OCI-LY7 (cell line): ENCODE measurements at regions not wholly inside any gene's neighbourhood (a gene's known extent, or its start where the extent isn't known, plus 50 kb on each side); places are given as distances from the start of the nearest gene placed in this dataset.

Source experiments
- BruUV-seq: library from RNA; stranded (reverse); fragments of 400-500 nt; replicated peaks from 2 replicates; lab custom pipeline; 2021; lab: Mats Ljungman, UMichigan
- CTCF ChIA-PET: fragments of 300-600 bp; sonication (Branson Sonifier 250); formaldehyde crosslinking; loops from one replicate; lab custom pipeline; 2022; ENCODE audit warnings: antibody characterized with exemption; ENCODE audit not compliant: unreplicated experiment; lab: Charles Lee
- POLR2A ChIA-PET: fragments of 300-600 bp; sonication (Branson Sonifier 250); formaldehyde crosslinking; loops from one replicate; lab custom pipeline; 2022; ENCODE audit warnings: antibody characterized with exemption; lab: Charles Lee
- DNase-seq: peaks from one replicate; pipeline ENCODE4 v3.0.0-alpha.2; 2015; ENCODE audit warnings: low spot score
- H2AFZ ChIP-seq: fragments of 200-600 bp; sonication (generic), shearing (Covaris generic); 2 replicates; pipeline ENCODE4 v1.6.1; 2014; ENCODE audit warnings: mild to moderate bottlenecking, antibody characterized with exemption, low read length, moderate library complexity
- H3K27ac ChIP-seq: fragments of 200-600 bp; sonication (generic); 2 replicates; pipeline ENCODE4 v1.5.1; 2014; ENCODE audit warnings: mixed run types, low read depth, mild to moderate bottlenecking, moderate library complexity, low read length, inconsistent platforms; ENCODE audit not compliant: poor library complexity, severe bottlenecking
- H3K36me3 ChIP-seq: fragments of 200-600 bp; sonication (generic); 2 replicates; pipeline ENCODE4 v1.6.1; 2014; ENCODE audit warnings: mild to moderate bottlenecking, antibody characterized with exemption, low read length, moderate library complexity, mixed read lengths; ENCODE audit not compliant: insufficient read depth
- H3K4me1 ChIP-seq: fragments of 200-600 bp; sonication (generic); 2 replicates; pipeline ENCODE4 v1.5.1; 2014; ENCODE audit warnings: mild to moderate bottlenecking, low read length; ENCODE audit not compliant: insufficient read depth, poor library complexity, severe bottlenecking
- H3K4me2 ChIP-seq: fragments of 200-600 bp; sonication (generic); 2 replicates; pipeline ENCODE4 v1.6.1; 2014; ENCODE audit warnings: mild to moderate bottlenecking, low read length
- H3K4me3 ChIP-seq: fragments of 200-600 bp; sonication (generic); 2 replicates; pipeline ENCODE4 v1.5.1; 2014; ENCODE audit warnings: mild to moderate bottlenecking, low read depth, low read length; ENCODE audit not compliant: poor library complexity, severe bottlenecking
- H3K79me2 ChIP-seq: fragments of 200-600 bp; sonication (generic); 2 replicates; pipeline ENCODE4 v1.6.1; 2016; ENCODE audit warnings: low read depth, mild to moderate bottlenecking, low read length, moderate library complexity, mixed read lengths; ENCODE audit not compliant: insufficient read depth
- H3K9me2 ChIP-seq: fragments of 200-600 bp; sonication (generic); 2 replicates; pipeline ENCODE4 v1.6.1; 2016; ENCODE audit warnings: mild to moderate bottlenecking, low read length, mixed read lengths; ENCODE audit not compliant: insufficient read depth
- H3K9me3 ChIP-seq: fragments of 200-600 bp; sonication (generic); 2 replicates; pipeline ENCODE4 v1.6.1; 2014; ENCODE audit warnings: mild to moderate bottlenecking, mixed run types, low read length, mixed read lengths
- H4K20me1 ChIP-seq: fragments of 200-600 bp; sonication (generic); 2 replicates; pipeline ENCODE4 v1.6.1; 2014; ENCODE audit warnings: mild to moderate bottlenecking, antibody characterized with exemption, low read length, moderate library complexity, mixed read lengths; ENCODE audit not compliant: insufficient read depth
- CTCF ChIP-seq: fragments of 200-600 bp; sonication (generic); conservative IDR thresholded peaks from 2 replicates; pipeline ENCODE4 v1.5.1; 2014; ENCODE audit warnings: mild to moderate bottlenecking, antibody characterized with exemption, low read length, moderate library complexity, mixed read lengths
- EZH2phosphoT487 ChIP-seq: fragments of 200-600 bp; sonication (generic); IDR thresholded peaks from 2 replicates; pipeline ENCODE4 v1.6.1; 2018; ENCODE audit warnings: low read depth, borderline replicate concordance, mild to moderate bottlenecking, mixed run types, antibody characterized with exemption, low read length, moderate library complexity, mixed read lengths
- intact Hi-C: fragments of 100-400 bp; cut with micrococcal nuclease; formaldehyde crosslinking; loops from one replicate; pipeline ENCODE4 v1.10.0; 2022; ENCODE audit not compliant: unreplicated experiment

GRCh38 chr5:18216016-18216415 is 581.8 kb downstream of the TAF11L14 start:
- Histone ChIP-seq H3K9me3 (no peaks in the 10 kb centered on the region), H3K9me2 (no peaks in the 10 kb centered on the region), H3K4me3 (no peak overlapping the region), H4K20me1 (no peaks in the 10 kb centered on the region), H2AFZ (no peak overlapping the region), H3K36me3 (no peaks in the 10 kb centered on the region), H3K4me1 (no peaks in the 10 kb centered on the region), H3K4me2 (no peak overlapping the region), H3K79me2 (no peaks in the 10 kb centered on the region), H3K27ac (no peak overlapping the region)
- BruUV-seq: no TSS peak
- CTCF ChIA-PET: no interaction called here
- TF ChIP-seq EZH2phosphoT487: no peak
- no peak for TF ChIP-seq CTCF
- DNase-seq: no peak
- POLR2A ChIA-PET: no interaction called here
- intact Hi-C loops: no loop called here

GRCh38 chr5:18216729-18217128 is 582.5 kb downstream of the TAF11L14 start:
- TF ChIP-seq EZH2phosphoT487: no peak
- TF ChIP-seq CTCF: no peak
- no TSS peak for BruUV-seq
- H3K9me3 ChIP-seq: no peaks in the 10 kb centered on the region

DNA sequence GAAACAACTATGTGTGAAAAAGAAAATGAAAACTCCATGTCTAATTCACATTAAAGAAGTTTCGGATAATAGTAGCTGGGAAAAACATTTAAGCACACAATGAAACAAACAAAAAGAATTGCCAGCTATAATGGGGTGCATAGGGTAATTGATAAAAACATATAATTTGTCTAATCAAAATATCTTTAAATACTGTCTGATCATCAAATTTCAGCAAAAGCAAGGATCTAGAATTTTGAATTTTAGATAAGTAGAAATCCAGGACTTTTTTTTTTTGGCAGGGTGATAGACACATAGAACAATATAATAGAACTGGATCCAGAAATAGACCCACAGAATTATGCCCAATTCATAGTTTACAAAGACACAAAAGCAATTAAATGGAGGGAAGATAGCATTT is 585.0 kb downstream of the TAF11L14 start:
- Histone ChIP-seq H3K4me3 (no peak overlapping the region), H3K9me2 (no peaks in the 10 kb centered on the region), H3K4me2 (no peak overlapping the region), H3K36me3 (no peaks in the 10 kb centered on the region), H3K27ac (no peak overlapping the region), H3K9me3 (no peaks in the 10 kb centered on the region), H4K20me1 (no peaks in the 10 kb centered on the region), H3K4me1 (no peaks in the 10 kb centered on the region), H2AFZ (no peak overlapping the region), H3K79me2 (no peaks in the 10 kb centered on the region)
- CTCF ChIA-PET: no interaction called here
- TF ChIP-seq EZH2phosphoT487 (no peak), CTCF (no peak)
- DNase-seq: no peak
- POLR2A ChIA-PET: interaction anchor here (0.6 kb wide), 2 partner anchors 271 to 1457 kb away, joined by 3 to 4 read pairs; no protein-coding TSS in a partner anchor
- intact Hi-C loops: no loop called here
- no TSS peak for BruUV-seq

More at GRCh38 chr5:18216729-18217128, 582.5 kb downstream of the TAF11L14 start:
- intact Hi-C loops: no loop called here
- no peaks in the 10 kb centered on the region for H3K4me1 ChIP-seq
- no peak overlapping the region for H3K4me2 ChIP-seq
- H2AFZ ChIP-seq: no peak overlapping the region
- H4K20me1 ChIP-seq: no peaks in the 10 kb centered on the region
- H3K36me3 ChIP-seq: no peaks in the 10 kb centered on the region
- no peaks in the 10 kb centered on the region for H3K79me2 ChIP-seq
- no peak overlapping the region for H3K27ac ChIP-seq
- H3K4me3 ChIP-seq: no peak overlapping the region
- no peak for DNase-seq
- ChIA-PET CTCF (no interaction called here), POLR2A (interaction anchor here (1.5 kb wide), 1 partner anchor 20 kb away, joined by 3 read pairs; no protein-coding TSS in a partner anchor)
- no peaks in the 10 kb centered on the region for H3K9me2 ChIP-seq
